Stomach (tissue), 4 donors: ENCODE measurements at regions not wholly inside any gene's neighbourhood (a gene's known extent, or its start where the extent isn't known, plus 50 kb on each side); places are given as distances from the start of the nearest gene placed in this dataset.

Experiments
- CTCF ChIP-seq, 7 experiments: fragments of 450-650 bp in 4 of 7; fragments of 200-600 bp in 3 of 7; sonication (generic) in 3 of 7; IDR thresholded peaks; one replicate each; pipeline ENCODE4 v1.5.1; 2016 to 2019; ENCODE audit warnings: antibody characterized with exemption in 7 of 7, control low read depth in 2 of 7, mild to moderate bottlenecking in 1 of 7
- EP300 ChIP-seq: sonication (generic); formaldehyde crosslinking; IDR thresholded peaks from one replicate; pipeline ENCODE4 v1.6.1; 2017; ENCODE audit warnings: antibody characterized with exemption
- POLR2A ChIP-seq, 4 donors: fragments of 450-650 bp; IDR thresholded peaks; one replicate each; pipeline ENCODE4 v1.6.1; 2016; ENCODE audit warnings: antibody characterized with exemption in 4 of 4, control low read depth in 2 of 4, mild to moderate bottlenecking in 1 of 4, moderate library complexity in 1 of 4
- POLR2AphosphoS5 ChIP-seq, 3 donors: sonication (generic); formaldehyde crosslinking; IDR thresholded peaks; one replicate each; pipeline ENCODE4 v1.6.1; 2016; ENCODE audit warnings: antibody characterized with exemption in 3 of 3

- TF ChIP-seq CTCF (IDR thresholded peaks at IDR 0.05) = no peak
- TF ChIP-seq POLR2A (IDR thresholded peaks at IDR 0.05) = no peak
- TF ChIP-seq POLR2AphosphoS5 (IDR thresholded peaks at IDR 0.05) = no peak
- no peak for TF ChIP-seq EP300
Measured at GRCh38 chr6:137353842-137354397, 134.7 kb upstream of the IFNGR1 start.
